GM12872 (cell line): ENCODE measurements at regions not wholly inside any gene's neighbourhood (a gene's known extent, or its start where the extent isn't known, plus 50 kb on each side); places are given as distances from the start of the nearest gene placed in this dataset.

Source experiments
- CTCF ChIP-seq: IDR thresholded peaks from 3 replicates; pipeline ENCODE4 v1.5.1; 2011; ENCODE audit warnings: low read depth, mild to moderate bottlenecking, low read length, moderate library complexity; ENCODE audit not compliant: insufficient read depth

GRCh38 chr5:44935871-44936270 lies 127.1 kb downstream of the MRPS30 start:
- TF ChIP-seq CTCF, result no peak

- TF ChIP-seq CTCF, result no peak
Measured at GRCh38 chr5:44942524-44943001, 133.8 kb downstream of the MRPS30 start.

GRCh38 chr5:44943647-44944046 lies 134.9 kb downstream of the MRPS30 start:
- TF ChIP-seq CTCF, result no peak

- TF ChIP-seq CTCF, result no peak
Measured at GRCh38 chr5:44945743-44946142, 137.0 kb downstream of the MRPS30 start.

- no peak for TF ChIP-seq CTCF
Measured at GRCh38 chr5:44949687-44950086, 140.9 kb downstream of the MRPS30 start.

GRCh38 chr5:44951371-44951770 lies 142.6 kb downstream of the MRPS30 start:
- no peak for TF ChIP-seq CTCF

GRCh38 chr5:44952376-44952775 lies 143.6 kb downstream of the MRPS30 start:
- peak; percentile 69 for TF ChIP-seq CTCF

GRCh38 chr5:44953078-44953477 lies 144.3 kb downstream of the MRPS30 start:
- TF ChIP-seq CTCF, result no peak
